ENCODE measurements at regions not wholly inside any gene's neighbourhood (a gene's known extent, or its start where the extent isn't known, plus 50 kb on each side); places are given as distances from the start of the nearest gene placed in this dataset.

- no peaks in the 10 kb centered on the region for H3F3A ChIP-seq (ENCODE audit: low read depth)
- no peaks in the 10 kb centered on the region for H4K20me1 ChIP-seq (ENCODE audit: insufficient read depth, low read length, poor library complexity, severe bottlenecking)
- H3K4me2 ChIP-seq (ENCODE audit: low read depth, low read length, poor library complexity, severe bottlenecking) = no peak overlapping the region
- TF ChIP-seq EZH2phosphoT487 (IDR thresholded peaks at IDR 0.05; ENCODE audit: borderline replicate concordance) = no peak
- no peak for TF ChIP-seq CTCF (conservative IDR thresholded peaks at IDR 0.05; ENCODE audit: low read length)
- no peak overlapping the region for H3K9ac ChIP-seq (ENCODE audit: low read depth, low read length, poor library complexity, severe bottlenecking)
- H3K4me1 ChIP-seq (ENCODE audit: insufficient read depth, low read length, poor library complexity, severe bottlenecking) = no peaks in the 10 kb centered on the region
- H3K36me3 ChIP-seq (ENCODE audit: insufficient read depth, low read length) = no peaks in the 10 kb centered on the region
- H2AFZ ChIP-seq (ENCODE audit: low read length) = no peak overlapping the region
- no peaks in the 10 kb centered on the region for H3K27me3 ChIP-seq (ENCODE audit: insufficient read depth, low read length, poor library complexity, severe bottlenecking)
- H3K79me2 ChIP-seq (ENCODE audit: insufficient read depth, low read length) = no peaks in the 10 kb centered on the region
- no peaks in the 10 kb centered on the region for H3K9me2 ChIP-seq (replicated peaks; ENCODE audit: low read depth, low read length)
- no peak overlapping the region for H3K4me3 ChIP-seq (ENCODE audit: low read length, poor library complexity, severe bottlenecking)
- no peaks in the 10 kb centered on the region for H3K9me3 ChIP-seq (ENCODE audit: insufficient read depth, low read depth, low read length)
Observed at GRCh38 chr21:28086861-28087581, 905.7 kb downstream of the LTN1 start.

GRCh38 chr21:28084951-28085350, 907.7 kb downstream of the LTN1 start:
- Histone ChIP-seq H3K4me1 (ENCODE audit: insufficient read depth, low read length, poor library complexity, severe bottlenecking) (no peaks in the 10 kb centered on the region), H3K79me2 (ENCODE audit: insufficient read depth, low read length) (no peaks in the 10 kb centered on the region), H4K20me1 (ENCODE audit: insufficient read depth, low read length, poor library complexity, severe bottlenecking) (no peaks in the 10 kb centered on the region), H3K36me3 (ENCODE audit: insufficient read depth, low read length) (no peaks in the 10 kb centered on the region), H3K27me3 (ENCODE audit: insufficient read depth, low read length, poor library complexity, severe bottlenecking) (no peaks in the 10 kb centered on the region), H3K9ac (ENCODE audit: low read depth, low read length, poor library complexity, severe bottlenecking) (no peak overlapping the region), H3F3A (ENCODE audit: low read depth) (no peaks in the 10 kb centered on the region), H3K9me3 (ENCODE audit: insufficient read depth, low read depth, low read length) (no peaks in the 10 kb centered on the region), H3K4me3 (ENCODE audit: low read length, poor library complexity, severe bottlenecking) (no peak overlapping the region), H3K9me2 (replicated peaks; ENCODE audit: low read depth, low read length) (no peaks in the 10 kb centered on the region), H2AFZ (ENCODE audit: low read length) (no peak overlapping the region), H3K4me2 (ENCODE audit: low read depth, low read length, poor library complexity, severe bottlenecking) (no peak overlapping the region)
- TF ChIP-seq EZH2phosphoT487 (IDR thresholded peaks at IDR 0.05; ENCODE audit: borderline replicate concordance) (no peak), CTCF (conservative IDR thresholded peaks at IDR 0.05; ENCODE audit: low read length) (no peak)

- no peak overlapping the region for H3K4me3 ChIP-seq (ENCODE audit: low read length, poor library complexity, severe bottlenecking)
- H3K79me2 ChIP-seq (ENCODE audit: insufficient read depth, low read length) = no peaks in the 10 kb centered on the region
- no peaks in the 10 kb centered on the region for H3K4me1 ChIP-seq (ENCODE audit: insufficient read depth, low read length, poor library complexity, severe bottlenecking)
- H3K36me3 ChIP-seq (ENCODE audit: insufficient read depth, low read length) = no peaks in the 10 kb centered on the region
- no peaks in the 10 kb centered on the region for H3K27me3 ChIP-seq (ENCODE audit: insufficient read depth, low read length, poor library complexity, severe bottlenecking)
- H3K9ac ChIP-seq (ENCODE audit: low read depth, low read length, poor library complexity, severe bottlenecking) = no peak overlapping the region
- no peak overlapping the region for H2AFZ ChIP-seq (ENCODE audit: low read length)
- H3K9me3 ChIP-seq (ENCODE audit: insufficient read depth, low read depth, low read length) = no peaks in the 10 kb centered on the region
- TF ChIP-seq CTCF (conservative IDR thresholded peaks at IDR 0.05; ENCODE audit: low read length) = no peak
- no peak for TF ChIP-seq EZH2phosphoT487 (IDR thresholded peaks at IDR 0.05; ENCODE audit: borderline replicate concordance)
- no peak overlapping the region for H3K4me2 ChIP-seq (ENCODE audit: low read depth, low read length, poor library complexity, severe bottlenecking)
- no peaks in the 10 kb centered on the region for H3K9me2 ChIP-seq (replicated peaks; ENCODE audit: low read depth, low read length)
- H3F3A ChIP-seq (ENCODE audit: low read depth) = no peaks in the 10 kb centered on the region
- no peaks in the 10 kb centered on the region for H4K20me1 ChIP-seq (ENCODE audit: insufficient read depth, low read length, poor library complexity, severe bottlenecking)
Observed at GRCh38 chr21:28083350-28083749, 909.3 kb downstream of the LTN1 start.

Data from Loucy (cell line).